HepG2 (cell line): ENCODE measurements at regions not wholly inside any gene's neighbourhood (a gene's known extent, or its start where the extent isn't known, plus 50 kb on each side); places are given as distances from the start of the nearest gene placed in this dataset.

Source experiments
- ATAC-seq: fragments of 200-7000 bp; cut with Tn5 transposase; 3 replicates; pipeline ENCODE4 v1.9.1; 2020; ENCODE audit warnings: mild to moderate bottlenecking, moderate library complexity
- BruUV-seq: library from RNA; stranded (reverse); fragments of 400-500 nt; replicated peaks from 2 replicates; lab custom pipeline; 2021; lab: Mats Ljungman, UMichigan
- CTCF ChIA-PET: fragments of 300-600 bp; formaldehyde crosslinking; extraction: SDS; loops from one replicate; lab custom pipeline; 2021; ENCODE audit warnings: low total read pairs, inconsistent platforms, low intra/inter-chr PET ratio; lab: Yijun Ruan, JAX
- POLR2A ChIA-PET: fragments of 350-600 bp; sonication (Branson Sonifier 250); formaldehyde crosslinking; loops from one replicate; lab custom pipeline; 2020; ENCODE audit warnings: antibody characterized with exemption, inconsistent platforms; lab: Yijun Ruan, JAX
- DNase-seq: peaks from one replicate; pipeline ENCODE4 v3.0.0-alpha.2; 2015; ENCODE audit warnings: low spot score
- FAIRE-seq: peaks from 3 replicates; lab custom pipeline; 2011; peaks lifted over from hg19 to GRCh38; lab: Jason Lieb, UNC
- H2AFZ ChIP-seq: one replicate; pipeline ENCODE4 v1.6.1; 2011; ENCODE audit warnings: low read length, inconsistent platforms
- H3K27ac ChIP-seq: fragments of 300-600 bp; 3 replicates; pipeline ENCODE4 v1.8.0; 2011; ENCODE audit warnings: mixed run types, mild to moderate bottlenecking, mixed read lengths, low read length, inconsistent platforms; ENCODE audit not compliant: insufficient read depth; ENCODE audit errors: extremely low read length
- H3K27me3 ChIP-seq, 2 experiments: fragments of 200-600 bp in 1 of 2; 2 replicates in 1 of 2; 3 replicates in 1 of 2; pipeline versions ENCODE4 v1.6.0 to v1.8.0; 2011; ENCODE audit warnings: low read length in 2 of 2, mild to moderate bottlenecking in 2 of 2, moderate library complexity in 2 of 2, inconsistent platforms in 1 of 2; ENCODE audit not compliant: insufficient read depth in 2 of 2, control insufficient read depth in 1 of 2
- H3K36me3 ChIP-seq, 2 experiments: fragments of 200-600 bp in 1 of 2; replicated peaks in 1 of 2; 2 replicates in 1 of 2; 3 replicates in 1 of 2; pipeline versions ENCODE4 v1.5.1 to v1.8.0; 2011; ENCODE audit warnings: low read length in 2 of 2, inconsistent platforms in 1 of 2; ENCODE audit not compliant: insufficient read depth in 2 of 2, control insufficient read depth in 1 of 2
- H3K4me1 ChIP-seq: 2 replicates; pipeline ENCODE4 v1.5.1; 2012; ENCODE audit warnings: low read length, inconsistent platforms; ENCODE audit not compliant: insufficient read depth
- H3K4me2 ChIP-seq: 2 replicates; pipeline ENCODE4 v1.6.0; 2011; ENCODE audit warnings: low read depth, low read length, inconsistent platforms
- H3K4me3 ChIP-seq, 3 experiments: fragments of 200-600 bp in 1 of 3; sonication (generic), shearing (Covaris generic) in 1 of 3; replicated peaks in 1 of 3; 2 replicates each; pipeline ENCODE4 v1.5.1; 2011 to 2016; ENCODE audit warnings: low read length in 3 of 3, inconsistent platforms in 2 of 3, low read depth in 2 of 3, mild to moderate bottlenecking in 2 of 3, control low read depth in 1 of 3, mixed read lengths in 1 of 3; ENCODE audit not compliant: insufficient read depth in 1 of 3
- H3K79me2 ChIP-seq: one replicate; pipeline ENCODE4 v1.6.1; 2011; ENCODE audit warnings: low read length, inconsistent platforms; ENCODE audit not compliant: insufficient read depth
- H3K9ac ChIP-seq: 2 replicates; pipeline ENCODE4 v1.6.0; 2011; ENCODE audit warnings: mild to moderate bottlenecking, low read depth, low read length, inconsistent platforms; ENCODE audit not compliant: insufficient read depth
- H3K9me3 ChIP-seq: 2 replicates; pipeline ENCODE4 v1.5.1; 2012; ENCODE audit warnings: mild to moderate bottlenecking, low read length
- H4K20me1 ChIP-seq: 2 replicates; pipeline ENCODE4 v1.6.0; 2011; ENCODE audit warnings: inconsistent platforms, mild to moderate bottlenecking, low read length, moderate library complexity; ENCODE audit not compliant: insufficient read depth
- ATAD3A ChIP-seq: sonication (generic); formaldehyde crosslinking; IDR thresholded peaks from 2 replicates; pipeline ENCODE4 v1.4.0; 2020; ENCODE audit warnings: missing genetic modification reagents
- CHD2 ChIP-seq: IDR thresholded peaks from 2 replicates; pipeline ENCODE4 v1.6.1; 2011; ENCODE audit warnings: low read depth, low read length, improper control_type of control experiment
- CHD4 ChIP-seq: fragments of 200-600 bp; sonication (generic); IDR thresholded peaks from 2 replicates; pipeline ENCODE4 v1.7.0; 2017; ENCODE audit warnings: mild to moderate bottlenecking, low read length, borderline replicate concordance
- GABPA ChIP-seq, 2 experiments: IDR thresholded peaks; 2 replicates each; pipeline ENCODE4 v1.6.1; 2011 to 2016; ENCODE audit warnings: low read depth in 2 of 2, low read length in 1 of 2, missing biosample characterization in 1 of 2, missing genetic modification characterization in 1 of 2
- NFKBIZ ChIP-seq: IDR thresholded peaks from 2 replicates; pipeline ENCODE4 v1.6.1; 2018; ENCODE audit warnings: missing genetic modification reagents, missing compliant biosample characterization
- SETDB1 ChIP-seq: sonication (generic); formaldehyde crosslinking; IDR thresholded peaks from 2 replicates; pipeline ENCODE4 v1.5.1; 2020; ENCODE audit warnings: missing genetic modification reagents, mild to moderate bottlenecking, borderline replicate concordance
- SRY ChIP-seq: sonication (generic); formaldehyde crosslinking; IDR thresholded peaks from 2 replicates; pipeline ENCODE4 v1.8.0; 2022; ENCODE audit warnings: mild to moderate bottlenecking, missing genetic modification reagents
- ZNF10 ChIP-seq: sonication (generic); formaldehyde crosslinking; IDR thresholded peaks from 2 replicates; pipeline ENCODE4 v1.4.0; 2020; ENCODE audit warnings: mild to moderate bottlenecking, low read depth, missing genetic modification reagents, borderline replicate concordance
- ZNF564 ChIP-seq: sonication (generic); formaldehyde crosslinking; IDR thresholded peaks from 2 replicates; pipeline ENCODE4 v1.8.1; 2023; ENCODE audit warnings: mild to moderate bottlenecking, missing genetic modification reagents
- ZNF703 ChIP-seq: sonication (generic); formaldehyde crosslinking; IDR thresholded peaks from 2 replicates; pipeline ENCODE4 v1.5.1; 2020; ENCODE audit warnings: missing genetic modification reagents, mild to moderate bottlenecking, moderate library complexity, borderline replicate concordance
- WGBS: methylation state at CpG from one replicate; pipeline ENCODE4 v1.1.6; 2017; ENCODE audit warnings: low lambda C conversion rate; 5-methylcytosine and 5-hydroxymethylcytosine counted together
- in situ Hi-C: cut with HindIII; loops from 2 replicates; pipeline ENCODE4 v1.10.0; 2017; ENCODE audit warnings: low pct_unique_long_range_greater_than_20kb; ENCODE audit not compliant: extremely low pct_ligation_motif_present
- intact Hi-C: fragments of 100-400 bp; cut with micrococcal nuclease; formaldehyde crosslinking; loops from one replicate; pipeline ENCODE4 v1.10.0; 2022; ENCODE audit not compliant: unreplicated experiment
- TF ChIP-seq, protein P1 (sequence below): IDR thresholded peaks from 2 replicates; pipeline ENCODE4 v1.6.1; 2016; ENCODE audit warnings: missing compliant biosample characterization, missing genetic modification reagents, borderline replicate concordance
- TF ChIP-seq, protein P2 (sequence below): sonication (generic); formaldehyde crosslinking; conservative IDR thresholded peaks from 2 replicates; pipeline ENCODE4 v1.4.0; 2020; ENCODE audit warnings: missing genetic modification reagents
- TF ChIP-seq, protein P3 (sequence below): sonication (generic); formaldehyde crosslinking; IDR thresholded peaks from 2 replicates; pipeline ENCODE4 v1.8.1; 2023; ENCODE audit warnings: mild to moderate bottlenecking, inconsistent platforms, moderate library complexity, missing genetic modification reagents, borderline replicate concordance
- TF ChIP-seq, protein P4 (sequence below), 2 experiments: IDR thresholded peaks; 2 replicates each; pipeline ENCODE4 v1.6.1; 2011 to 2012; ENCODE audit warnings: low read length in 2 of 2, borderline replicate concordance in 1 of 2, low read depth in 1 of 2, mild to moderate bottlenecking in 1 of 2, moderate library complexity in 1 of 2
- TF ChIP-seq, protein P5 (sequence below): sonication (generic); formaldehyde crosslinking; conservative IDR thresholded peaks from 2 replicates; pipeline ENCODE4 v1.8.0; 2022; ENCODE audit warnings: missing genetic modification reagents

DNA sequence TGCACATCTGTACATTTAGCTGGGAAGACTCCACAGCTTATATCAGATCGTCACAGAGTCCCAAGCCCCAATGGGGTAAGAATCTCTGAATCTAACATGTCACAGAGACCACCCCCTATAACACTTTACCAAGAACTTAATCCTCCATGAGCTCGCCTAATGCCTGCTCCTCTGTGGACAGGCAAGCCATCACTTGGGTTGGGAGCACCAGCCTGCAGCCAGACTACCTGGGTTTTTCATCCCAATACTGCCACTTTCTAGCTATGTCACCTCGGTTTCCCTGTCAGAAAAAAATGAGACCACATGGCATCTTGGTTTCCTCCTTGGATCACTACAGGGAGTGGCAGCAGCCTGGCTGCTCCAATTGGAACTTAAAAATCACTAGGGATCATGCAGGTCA is 277.9 kb upstream of the TLE3 start (continued):
- TF ChIP-seq, protein P1, sequence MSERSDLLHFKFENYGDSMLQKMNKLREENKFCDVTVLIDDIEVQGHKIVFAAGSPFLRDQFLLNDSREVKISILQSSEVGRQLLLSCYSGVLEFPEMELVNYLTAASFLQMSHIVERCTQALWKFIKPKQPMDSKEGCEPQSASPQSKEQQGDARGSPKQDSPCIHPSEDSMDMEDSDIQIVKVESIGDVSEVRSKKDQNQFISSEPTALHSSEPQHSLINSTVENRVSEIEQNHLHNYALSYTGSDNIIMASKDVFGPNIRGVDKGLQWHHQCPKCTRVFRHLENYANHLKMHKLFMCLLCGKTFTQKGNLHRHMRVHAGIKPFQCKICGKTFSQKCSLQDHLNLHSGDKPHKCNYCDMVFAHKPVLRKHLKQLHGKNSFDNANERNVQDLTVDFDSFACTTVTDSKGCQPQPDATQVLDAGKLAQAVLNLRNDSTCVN (CRISPR knock-in tag), result no peak
- TF ChIP-seq SETDB1 (CRISPR knock-in tag), result no peak
- TF ChIP-seq ZNF703 (CRISPR knock-in tag), result no peak
- no peak for TF ChIP-seq NFKBIZ (CRISPR knock-in tag)
- no peak for TF ChIP-seq ATAD3A
- no peak for TF ChIP-seq CHD2
- TF ChIP-seq, protein P2, sequence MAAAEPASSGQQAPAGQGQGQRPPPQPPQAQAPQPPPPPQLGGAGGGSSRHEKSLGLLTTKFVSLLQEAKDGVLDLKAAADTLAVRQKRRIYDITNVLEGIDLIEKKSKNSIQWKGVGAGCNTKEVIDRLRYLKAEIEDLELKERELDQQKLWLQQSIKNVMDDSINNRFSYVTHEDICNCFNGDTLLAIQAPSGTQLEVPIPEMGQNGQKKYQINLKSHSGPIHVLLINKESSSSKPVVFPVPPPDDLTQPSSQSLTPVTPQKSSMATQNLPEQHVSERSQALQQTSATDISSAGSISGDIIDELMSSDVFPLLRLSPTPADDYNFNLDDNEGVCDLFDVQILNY, result no peak

DNA sequence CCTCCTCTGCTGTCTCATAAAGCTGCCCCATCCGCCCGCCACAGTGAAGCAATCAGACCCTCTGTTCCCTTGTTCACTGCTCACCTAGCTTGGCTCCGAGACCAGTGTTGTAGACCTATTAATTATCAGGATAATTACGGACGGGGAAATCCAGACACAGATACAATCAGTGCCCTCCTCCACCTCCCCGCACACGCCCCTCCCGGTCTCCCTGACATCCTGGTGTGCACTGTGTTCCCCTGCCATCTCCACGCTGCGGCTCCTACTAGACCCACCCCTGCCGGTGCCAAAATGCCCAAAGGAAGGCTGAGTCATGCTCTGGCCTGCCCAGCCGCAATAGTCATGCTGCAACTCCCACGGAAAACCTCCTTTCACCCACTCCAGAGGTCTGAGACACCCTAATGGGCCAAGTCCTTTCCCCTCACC is 277.3 kb upstream of the TLE3 start:
- H3K36me3 ChIP-seq, result no peaks in the 10 kb centered on the region
- no peak overlapping the region for H2AFZ ChIP-seq
- no peaks in the 10 kb centered on the region for H4K20me1 ChIP-seq
- no peaks in the 10 kb centered on the region for H3K79me2 ChIP-seq
- H3K4me3 ChIP-seq, result no peak overlapping the region
- FAIRE-seq (no peak), DNase-seq (no peak), ATAC-seq (no peak)
- H3K4me2 ChIP-seq, result no peak overlapping the region
- no TSS peak for BruUV-seq
- WGBS, result 60% methylated on average over 13 of the region's 13 CpGs
- in situ Hi-C loops, result no loop called here
- ChIA-PET POLR2A (no interaction called here), CTCF (no interaction called here)
- H3K27me3 ChIP-seq, result peaks cover 3 to 31% of the 10 kb centered on the region in 2 experiments; a peak in 4 of 5 replicates
- intact Hi-C loops, result no loop called here
- no peak overlapping the region for H3K27ac ChIP-seq
- H3K9ac ChIP-seq, result no peak overlapping the region
- no peaks in the 10 kb centered on the region for H3K4me1 ChIP-seq
- no peaks in the 10 kb centered on the region for H3K9me3 ChIP-seq
- TF ChIP-seq, protein P3, sequence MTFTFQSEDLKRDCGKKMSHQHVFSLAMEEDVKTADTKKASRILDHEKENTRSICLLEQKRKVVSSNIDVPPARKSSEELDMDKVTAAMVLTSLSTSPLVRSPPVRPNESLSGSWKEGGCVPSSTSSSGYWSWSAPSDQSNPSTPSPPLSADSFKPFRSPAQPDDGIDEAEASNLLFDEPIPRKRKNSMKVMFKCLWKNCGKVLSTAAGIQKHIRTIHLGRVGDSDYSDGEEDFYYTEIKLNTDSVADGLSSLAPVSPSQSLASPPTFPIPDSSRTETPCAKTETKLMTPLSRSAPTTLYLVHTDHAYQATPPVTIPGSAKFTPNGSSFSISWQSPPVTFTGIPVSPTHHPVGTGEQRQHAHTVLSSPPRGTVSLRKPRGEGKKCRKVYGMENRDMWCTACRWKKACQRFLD, result no peak
- TF ChIP-seq ZNF564 (CRISPR knock-in tag), result no peak
- TF ChIP-seq, protein P4, sequence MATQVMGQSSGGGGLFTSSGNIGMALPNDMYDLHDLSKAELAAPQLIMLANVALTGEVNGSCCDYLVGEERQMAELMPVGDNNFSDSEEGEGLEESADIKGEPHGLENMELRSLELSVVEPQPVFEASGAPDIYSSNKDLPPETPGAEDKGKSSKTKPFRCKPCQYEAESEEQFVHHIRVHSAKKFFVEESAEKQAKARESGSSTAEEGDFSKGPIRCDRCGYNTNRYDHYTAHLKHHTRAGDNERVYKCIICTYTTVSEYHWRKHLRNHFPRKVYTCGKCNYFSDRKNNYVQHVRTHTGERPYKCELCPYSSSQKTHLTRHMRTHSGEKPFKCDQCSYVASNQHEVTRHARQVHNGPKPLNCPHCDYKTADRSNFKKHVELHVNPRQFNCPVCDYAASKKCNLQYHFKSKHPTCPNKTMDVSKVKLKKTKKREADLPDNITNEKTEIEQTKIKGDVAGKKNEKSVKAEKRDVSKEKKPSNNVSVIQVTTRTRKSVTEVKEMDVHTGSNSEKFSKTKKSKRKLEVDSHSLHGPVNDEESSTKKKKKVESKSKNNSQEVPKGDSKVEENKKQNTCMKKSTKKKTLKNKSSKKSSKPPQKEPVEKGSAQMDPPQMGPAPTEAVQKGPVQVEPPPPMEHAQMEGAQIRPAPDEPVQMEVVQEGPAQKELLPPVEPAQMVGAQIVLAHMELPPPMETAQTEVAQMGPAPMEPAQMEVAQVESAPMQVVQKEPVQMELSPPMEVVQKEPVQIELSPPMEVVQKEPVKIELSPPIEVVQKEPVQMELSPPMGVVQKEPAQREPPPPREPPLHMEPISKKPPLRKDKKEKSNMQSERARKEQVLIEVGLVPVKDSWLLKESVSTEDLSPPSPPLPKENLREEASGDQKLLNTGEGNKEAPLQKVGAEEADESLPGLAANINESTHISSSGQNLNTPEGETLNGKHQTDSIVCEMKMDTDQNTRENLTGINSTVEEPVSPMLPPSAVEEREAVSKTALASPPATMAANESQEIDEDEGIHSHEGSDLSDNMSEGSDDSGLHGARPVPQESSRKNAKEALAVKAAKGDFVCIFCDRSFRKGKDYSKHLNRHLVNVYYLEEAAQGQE (IDR thresholded peaks at IDR 0.05; ENCODE audit: borderline replicate concordance in 1 of 2, low read depth in 1 of 2, low read length in 2 of 2), result no peak
- TF ChIP-seq ZNF10 (CRISPR knock-in tag), result no peak
- TF ChIP-seq, protein P5, sequence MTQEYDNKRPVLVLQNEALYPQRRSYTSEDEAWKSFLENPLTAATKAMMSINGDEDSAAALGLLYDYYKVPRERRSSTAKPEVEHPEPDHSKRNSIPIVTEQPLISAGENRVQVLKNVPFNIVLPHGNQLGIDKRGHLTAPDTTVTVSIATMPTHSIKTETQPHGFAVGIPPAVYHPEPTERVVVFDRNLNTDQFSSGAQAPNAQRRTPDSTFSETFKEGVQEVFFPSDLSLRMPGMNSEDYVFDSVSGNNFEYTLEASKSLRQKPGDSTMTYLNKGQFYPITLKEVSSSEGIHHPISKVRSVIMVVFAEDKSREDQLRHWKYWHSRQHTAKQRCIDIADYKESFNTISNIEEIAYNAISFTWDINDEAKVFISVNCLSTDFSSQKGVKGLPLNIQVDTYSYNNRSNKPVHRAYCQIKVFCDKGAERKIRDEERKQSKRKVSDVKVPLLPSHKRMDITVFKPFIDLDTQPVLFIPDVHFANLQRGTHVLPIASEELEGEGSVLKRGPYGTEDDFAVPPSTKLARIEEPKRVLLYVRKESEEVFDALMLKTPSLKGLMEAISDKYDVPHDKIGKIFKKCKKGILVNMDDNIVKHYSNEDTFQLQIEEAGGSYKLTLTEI, result no peak
- no peak for TF ChIP-seq SRY
- no peak for TF ChIP-seq CHD4
- TF ChIP-seq GABPA (IDR thresholded peaks at IDR 0.05; ENCODE audit: low read depth, low read length), result no peak
- TF ChIP-seq GABPA (CRISPR knock-in tag; IDR thresholded peaks at IDR 0.05; ENCODE audit: low read depth), result no peak
